NCI-H2227 treated with DMSO at 0.1 percent for 48 hours (cell line): ENCODE measurements at regions not wholly inside any gene's neighbourhood (a gene's known extent, or its start where the extent isn't known, plus 50 kb on each side); places are given as distances from the start of the nearest gene placed in this dataset.
"Not testable (repeated sequence)": the region's sequence is repeated elsewhere in the genome, so short reads cannot be mapped to it uniquely, and the experiment has no call there.

Source experiments
- DNase-seq: peaks from one replicate; lab custom pipeline; 2025; lab: John Stamatoyannopoulos, UW

GRCh38 chr12:61291647-61292046 is 968.6 kb upstream of the USP15 start:
- no peak for DNase-seq

- not testable (repeated sequence) for DNase-seq
Measured at GRCh38 chr12:61294011-61294410, 966.2 kb upstream of the USP15 start.

GRCh38 chr12:61301817-61302216 is 958.4 kb upstream of the USP15 start:
- no peak for DNase-seq

DNA sequence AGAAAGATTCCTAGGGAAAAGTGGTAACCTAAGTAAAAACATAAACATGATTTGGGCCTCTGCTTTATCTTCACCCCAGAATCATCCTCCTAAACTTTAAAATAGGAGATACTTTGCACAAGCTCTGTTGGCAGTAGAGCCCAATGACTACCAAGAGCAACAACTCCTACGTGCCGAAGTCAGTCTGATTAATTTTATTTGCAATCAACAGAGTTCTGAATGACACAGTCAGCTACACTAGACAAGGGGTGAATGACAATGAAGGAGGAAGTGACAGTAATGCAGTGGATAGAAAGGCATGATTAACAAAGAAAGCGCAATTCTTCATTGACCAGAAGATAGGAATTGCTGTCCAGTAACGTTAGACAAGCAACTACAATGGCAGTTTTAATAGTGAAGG is 957.9 kb upstream of the USP15 start:
- no peak for DNase-seq

- DNase-seq = no peak
Measured at GRCh38 chr12:61308220-61308619, 952.0 kb upstream of the USP15 start.

DNA sequence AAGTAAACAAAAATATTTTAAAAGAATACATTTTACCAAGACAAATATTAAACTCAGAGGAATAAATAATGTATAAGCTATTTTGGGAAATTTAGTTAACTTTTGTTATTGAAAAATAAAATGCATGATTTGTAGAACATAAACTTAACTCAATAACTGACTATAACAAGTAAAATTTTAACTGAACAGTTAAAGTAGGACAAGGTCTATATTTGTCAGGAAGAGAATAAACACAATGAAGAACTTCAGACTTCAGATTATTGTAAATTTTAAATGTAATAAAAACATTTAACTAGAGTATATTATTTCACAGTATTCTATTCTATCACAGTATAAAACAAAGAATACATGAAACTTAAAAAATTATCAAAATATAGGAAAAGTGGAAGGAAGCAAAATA is 948.8 kb upstream of the USP15 start:
- no peak for DNase-seq

DNA sequence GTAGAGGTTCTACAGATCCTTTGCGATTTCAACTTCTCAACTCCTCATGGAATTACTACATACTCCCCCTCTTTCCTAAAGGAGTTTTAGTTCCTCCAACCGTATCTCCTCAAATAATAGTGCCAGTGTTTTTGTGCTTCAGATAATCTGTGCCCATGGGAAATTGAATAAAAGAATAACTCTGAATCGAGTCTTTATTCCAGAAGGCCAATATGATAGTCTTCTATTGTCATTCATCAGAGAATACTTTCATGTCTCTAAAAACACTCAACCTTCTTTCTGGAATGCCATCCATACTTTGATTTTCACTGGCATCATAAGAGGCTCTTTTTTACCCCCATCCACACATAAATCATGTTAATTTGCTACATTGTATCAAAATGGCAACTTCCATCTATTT is 911.3 kb upstream of the USP15 start:
- no peak for DNase-seq

DNA sequence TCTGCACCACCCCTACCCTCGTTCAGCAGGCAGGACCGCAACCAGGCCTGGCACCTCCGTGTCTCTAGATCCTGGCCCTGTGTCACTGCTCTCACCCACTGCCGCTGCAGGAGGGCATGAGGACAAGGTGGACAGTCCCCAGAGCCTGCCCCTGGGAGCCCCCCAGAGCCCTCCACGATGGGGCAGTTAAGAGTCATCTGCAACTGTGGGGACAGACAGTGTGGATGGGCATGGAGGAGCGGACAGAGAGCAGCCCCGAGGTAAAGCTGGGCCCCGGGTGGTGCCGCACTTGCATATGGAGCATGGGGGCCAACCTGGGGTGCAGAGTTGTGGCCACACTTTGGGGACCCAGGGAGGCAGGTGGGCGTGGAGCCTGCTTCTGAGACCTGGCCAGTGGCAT is 905.1 kb upstream of the USP15 start:
- DNase-seq = no peak

GRCh38 chr12:61356485-61356884 is 903.7 kb upstream of the USP15 start:
- DNase-seq = no peak

GRCh38 chr12:61357496-61357895 is 902.7 kb upstream of the USP15 start:
- no peak for DNase-seq

DNA sequence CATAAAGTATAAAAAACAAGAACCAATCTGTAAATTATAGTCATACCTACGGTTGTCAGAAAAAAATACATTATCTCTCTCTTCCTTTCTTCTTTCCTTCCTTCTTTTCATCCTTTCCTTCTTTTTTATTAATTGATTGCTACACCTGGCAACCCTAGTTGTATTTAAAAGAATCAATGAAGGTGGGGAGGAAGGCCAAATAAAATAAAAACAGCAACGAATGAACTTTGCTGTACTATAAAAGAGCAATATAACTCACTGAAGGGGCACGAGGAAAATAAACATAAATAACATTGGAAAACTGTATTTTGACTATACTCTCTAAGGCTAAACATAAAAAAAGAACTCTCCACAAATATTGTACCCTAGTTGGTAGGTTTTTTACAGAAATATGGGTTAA is 898.2 kb upstream of the USP15 start:
- DNase-seq = no peak

GRCh38 chr12:61365001-61365400 is 895.2 kb upstream of the USP15 start:
- DNase-seq = no peak

DNA sequence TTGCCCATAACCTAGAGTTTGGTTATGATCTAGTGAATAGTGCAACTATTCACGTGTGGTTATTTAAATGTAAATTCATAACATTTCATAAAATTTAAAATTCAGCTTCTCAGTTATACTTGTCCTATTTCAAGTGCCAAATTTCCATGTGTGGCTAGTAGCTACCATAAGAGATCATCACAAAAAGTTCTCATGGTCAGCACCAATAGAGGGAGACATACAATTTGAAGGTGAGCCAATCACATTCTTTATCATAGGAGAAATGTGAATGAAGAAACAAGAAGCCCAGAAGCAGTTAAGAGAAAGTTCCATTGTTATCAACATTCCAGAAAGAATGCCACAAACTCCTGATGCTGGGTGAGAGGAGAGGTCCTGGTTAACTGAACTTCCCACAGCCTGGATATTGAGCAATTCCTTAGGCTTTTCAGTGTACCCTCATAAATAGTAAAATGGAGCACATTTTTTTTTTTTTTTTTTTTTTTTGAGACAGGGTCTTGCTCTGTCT is 892.9 kb upstream of the USP15 start:
- DNase-seq = no peak

- DNase-seq = no peak
Measured at GRCh38 chr12:61369241-61369910, 890.8 kb upstream of the USP15 start.

DNA sequence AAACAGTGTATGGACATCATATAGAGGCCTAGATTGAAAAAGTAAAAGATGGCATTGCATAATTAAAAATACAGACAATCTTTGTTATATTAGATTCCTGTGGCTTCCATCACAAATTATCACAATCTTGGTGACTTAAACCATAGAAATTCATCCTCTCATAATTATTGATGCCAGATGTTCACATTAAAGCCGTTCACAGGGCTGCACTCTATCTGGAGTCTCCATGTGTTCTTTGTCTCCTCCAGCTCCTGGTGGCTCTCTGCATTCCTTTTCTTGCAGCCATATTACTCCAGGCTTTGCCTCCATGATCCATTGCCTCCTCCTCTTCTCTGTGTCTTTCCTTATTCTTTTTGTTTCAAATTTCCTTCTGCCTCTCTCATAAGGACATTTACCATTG is 875.7 kb upstream of the USP15 start:
- no peak for DNase-seq

DNA sequence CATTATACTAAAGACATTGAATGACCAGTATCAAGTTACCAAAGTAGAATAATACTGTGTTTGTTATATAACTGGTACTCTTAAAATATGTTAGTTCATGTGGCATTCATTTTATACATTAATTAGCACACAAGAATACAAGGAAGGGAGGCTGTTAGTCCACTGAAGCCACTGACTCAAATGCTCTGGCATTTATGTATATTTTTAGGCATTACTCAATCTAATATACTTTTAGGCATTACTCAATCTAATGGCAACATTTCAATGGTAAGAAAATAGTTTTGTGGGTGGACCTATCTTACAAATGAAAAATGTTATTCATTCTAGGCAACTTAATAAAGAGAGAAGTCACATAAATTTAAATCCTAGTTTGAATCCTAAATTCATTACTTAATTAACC is 874.4 kb upstream of the USP15 start:
- no peak for DNase-seq

- no peak for DNase-seq
Measured at GRCh38 chr12:61397668-61398067, 862.5 kb upstream of the USP15 start.

- no peak for DNase-seq
Measured at GRCh38 chr12:61412201-61412600, 848.0 kb upstream of the USP15 start.

- no peak for DNase-seq
Measured at GRCh38 chr12:61414470-61414869, 845.7 kb upstream of the USP15 start.

DNA sequence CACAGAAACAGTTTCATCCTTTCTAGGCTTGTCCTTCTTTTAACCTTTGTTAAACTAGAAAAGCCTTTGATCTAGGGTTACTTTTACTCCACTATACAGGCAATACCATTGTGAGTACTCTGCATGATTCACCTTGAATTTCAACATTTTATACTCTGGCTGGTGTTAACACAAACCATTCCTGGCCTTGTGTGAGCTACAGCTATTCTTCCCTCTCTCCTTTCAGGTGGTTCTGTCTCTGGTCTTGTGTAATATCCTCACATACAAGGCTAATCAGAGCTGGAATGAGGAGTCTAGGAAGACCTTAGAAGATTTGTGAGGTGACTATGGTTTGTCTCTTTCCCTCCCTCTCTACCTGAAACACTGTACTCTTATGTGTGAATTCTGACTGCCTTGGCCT is 837.4 kb upstream of the USP15 start:
- DNase-seq = no peak

GRCh38 chr12:61452076-61452475 is 808.1 kb upstream of the USP15 start:
- DNase-seq = no peak

DNA sequence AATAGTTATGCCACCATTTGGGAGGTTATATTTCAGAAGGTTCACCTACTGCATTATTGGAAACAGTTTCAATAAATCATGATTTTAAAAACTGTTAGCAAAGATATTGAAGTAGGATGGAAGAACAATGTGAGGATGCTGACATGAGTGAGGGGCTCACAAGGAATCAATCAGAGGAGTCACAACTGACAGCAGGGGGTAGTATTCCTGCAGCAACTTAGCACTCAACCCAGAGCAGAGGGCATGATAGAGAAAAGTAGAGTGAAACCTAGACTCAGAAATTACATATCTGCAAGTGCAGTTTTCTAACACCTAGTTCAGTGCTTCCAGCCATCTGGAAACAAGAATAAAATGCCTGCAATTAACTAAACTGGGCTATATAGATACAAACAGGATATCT is 772.5 kb upstream of the USP15 start:
- DNase-seq = no peak

- DNase-seq = no peak
Measured at GRCh38 chr12:61490526-61491498, 769.4 kb upstream of the USP15 start.
